ENCODE measurements at regions not wholly inside any gene's neighbourhood (a gene's known extent, or its start where the extent isn't known, plus 50 kb on each side); places are given as distances from the start of the nearest gene placed in this dataset.

DNA sequence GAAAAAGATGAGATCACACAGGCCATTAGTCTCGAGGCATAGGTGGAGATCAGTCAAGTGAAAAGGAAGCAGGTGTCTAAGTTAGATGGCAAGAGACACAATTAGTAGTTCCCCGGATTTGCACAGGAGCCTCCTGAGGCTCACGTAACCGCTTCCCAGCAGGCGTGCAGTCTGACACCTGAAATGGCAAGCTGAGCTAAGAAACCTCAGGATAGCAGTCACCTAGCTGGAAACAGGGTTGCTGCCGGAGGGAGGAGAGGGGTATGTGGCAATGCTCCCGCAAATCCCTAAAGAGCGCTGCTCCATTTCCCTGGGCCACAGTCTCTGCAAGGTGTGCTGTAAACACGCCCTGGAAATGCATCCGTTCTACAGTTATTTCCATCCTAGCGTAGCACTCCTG, 1151.0 kb downstream of the DIAPH3 start:
- Mint-ChIP-seq H3K27ac (ENCODE audit: unreplicated experiment) (no peak overlapping the region), H3K4me3 (ENCODE audit: unreplicated experiment) (no peak overlapping the region), H3K27me3 (ENCODE audit: low read depth) (no peaks in the 10 kb centered on the region), H3K9me3 (ENCODE audit: low read depth) (no peaks in the 10 kb centered on the region), H3K4me1 (ENCODE audit: low read depth) (no peaks in the 10 kb centered on the region), H3K36me3 (ENCODE audit: low read depth) (no peaks in the 10 kb centered on the region)
- no peak for DNase-seq (ENCODE audit: low spot score)
- no peak for TF ChIP-seq CTCF (IDR thresholded peaks at IDR 0.05)

DNA sequence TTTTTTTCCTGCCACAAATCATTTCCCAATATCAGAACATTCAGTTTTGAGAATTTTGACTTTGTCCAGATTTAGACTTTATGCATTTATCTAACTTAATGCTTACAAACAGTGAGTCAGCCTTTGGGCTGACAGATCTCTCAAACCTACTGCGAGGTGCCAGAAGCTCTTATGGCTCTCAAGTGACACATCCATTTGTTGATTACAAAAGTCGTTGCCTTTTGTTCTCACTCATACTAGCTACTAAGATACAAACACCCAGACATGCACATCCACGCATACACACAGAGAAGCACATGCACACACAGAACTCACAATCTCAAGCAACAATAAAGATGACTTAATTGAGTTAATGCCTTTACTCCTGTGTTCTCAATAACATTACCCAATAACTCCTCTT, 1147.5 kb downstream of the DIAPH3 start:
- H3K4me1 Mint-ChIP-seq (ENCODE audit: low read depth): no peaks in the 10 kb centered on the region

DNA sequence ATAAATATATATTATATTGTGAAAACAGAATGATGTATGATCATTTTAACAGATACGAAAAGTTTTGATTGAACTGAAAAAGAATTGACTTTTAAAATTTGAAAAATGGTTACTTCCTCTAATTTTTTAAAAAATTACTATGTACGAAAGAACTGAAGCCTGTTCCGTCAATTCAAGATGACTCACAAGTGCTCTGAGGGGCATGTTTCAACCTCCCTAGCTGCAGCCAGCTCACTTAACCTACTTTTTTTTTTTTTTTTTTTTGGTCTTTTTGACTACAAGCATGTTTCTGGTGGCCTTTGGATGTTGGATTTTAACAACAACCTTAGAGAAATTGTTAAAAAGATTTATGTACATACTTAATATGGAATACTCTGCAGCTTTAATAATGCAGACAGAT, 1139.3 kb downstream of the DIAPH3 start:
- no peak for DNase-seq (ENCODE audit: low spot score)
- Mint-ChIP-seq H3K27ac (ENCODE audit: unreplicated experiment) (no peak overlapping the region), H3K9me3 (ENCODE audit: low read depth) (no peaks in the 10 kb centered on the region), H3K4me1 (ENCODE audit: low read depth) (no peaks in the 10 kb centered on the region), H3K27me3 (ENCODE audit: low read depth) (no peaks in the 10 kb centered on the region), H3K36me3 (ENCODE audit: low read depth) (no peaks in the 10 kb centered on the region), H3K4me3 (ENCODE audit: unreplicated experiment) (no peak overlapping the region)
- TF ChIP-seq CTCF (IDR thresholded peaks at IDR 0.05): no peak

More for the DNA sequence above, 1147.5 kb downstream of the DIAPH3 start:
- Mint-ChIP-seq H3K4me3 (ENCODE audit: unreplicated experiment) (no peak overlapping the region), H3K27ac (ENCODE audit: unreplicated experiment) (no peak overlapping the region), H3K36me3 (ENCODE audit: low read depth) (no peaks in the 10 kb centered on the region), H3K9me3 (ENCODE audit: low read depth) (no peaks in the 10 kb centered on the region), H3K27me3 (ENCODE audit: low read depth) (no peaks in the 10 kb centered on the region)
- DNase-seq (ENCODE audit: low spot score): no peak
- no peak for TF ChIP-seq CTCF (IDR thresholded peaks at IDR 0.05)

GRCh38 chr13:59034198-59034597, 1129.5 kb downstream of the DIAPH3 start:
- no peaks in the 10 kb centered on the region for H3K27me3 Mint-ChIP-seq (ENCODE audit: low read depth)

GRCh38 chr13:59038824-59039223, 1124.9 kb downstream of the DIAPH3 start:
- TF ChIP-seq CTCF (IDR thresholded peaks at IDR 0.05): no peak
- Mint-ChIP-seq H3K4me1 (ENCODE audit: low read depth) (peaks cover 8% of the 10 kb centered on the region), H3K4me3 (ENCODE audit: unreplicated experiment) (no peak overlapping the region), H3K27ac (ENCODE audit: unreplicated experiment) (no peak overlapping the region), H3K9me3 (ENCODE audit: low read depth) (no peaks in the 10 kb centered on the region), H3K36me3 (ENCODE audit: low read depth) (no peaks in the 10 kb centered on the region), H3K27me3 (ENCODE audit: low read depth) (no peaks in the 10 kb centered on the region)
- DNase-seq (ENCODE audit: low spot score): no peak

More at GRCh38 chr13:59034198-59034597, 1129.5 kb downstream of the DIAPH3 start:
- Mint-ChIP-seq H3K4me1 (ENCODE audit: low read depth) (peaks cover 6% of the 10 kb centered on the region), H3K27ac (ENCODE audit: unreplicated experiment) (no peak overlapping the region), H3K9me3 (ENCODE audit: low read depth) (peaks cover 3% of the 10 kb centered on the region), H3K36me3 (ENCODE audit: low read depth) (no peaks in the 10 kb centered on the region), H3K4me3 (ENCODE audit: unreplicated experiment) (no peak overlapping the region)
- no peak for DNase-seq (ENCODE audit: low spot score)
- no peak for TF ChIP-seq CTCF (IDR thresholded peaks at IDR 0.05)
